ENCODE measurements at regions not wholly inside any gene's neighbourhood (a gene's known extent, or its start where the extent isn't known, plus 50 kb on each side); places are given as distances from the start of the nearest gene placed in this dataset.

DNA sequence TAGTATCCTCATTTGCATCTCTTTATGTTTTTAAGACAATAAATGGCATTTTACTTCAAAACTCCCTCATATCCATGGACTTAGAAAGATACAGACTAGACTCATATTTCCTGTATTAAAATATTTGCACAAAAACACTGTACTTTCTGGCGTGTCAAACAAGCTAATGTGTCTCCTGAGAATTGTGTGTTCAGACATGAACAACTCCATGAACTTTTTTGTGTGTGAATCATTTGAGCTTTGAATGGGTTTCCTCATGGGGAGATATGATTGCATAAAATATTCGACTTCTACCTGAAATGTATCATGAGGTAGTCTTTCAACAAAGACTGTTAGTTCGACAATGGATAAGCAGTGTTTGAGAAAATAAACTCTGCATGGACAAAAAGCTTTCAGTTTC lies 58.8 kb downstream of the TMEM30B start:
- TF ChIP-seq CTCF (IDR thresholded peaks at IDR 0.05; ENCODE audit: low read depth, low read length, missing input control) (no peak), YY1 (IDR thresholded peaks at IDR 0.05) (no peak), EGR1 (IDR thresholded peaks at IDR 0.05; ENCODE audit: low read depth in 2 of 2) (no peak), HNF4A (conservative IDR thresholded peaks at IDR 0.05) (no peak), TAF1 (conservative IDR thresholded peaks at IDR 0.05) (no peak), SP1 (IDR thresholded peaks at IDR 0.05) (no peak)

Data from liver (tissue), 3 donors.